GM20000 (cell line): ENCODE measurements at regions not wholly inside any gene's neighbourhood (a gene's known extent, or its start where the extent isn't known, plus 50 kb on each side); places are given as distances from the start of the nearest gene placed in this dataset.

ENCODE experiments used
- DNase-seq: peaks from one replicate; pipeline ENCODE4 v3.0.0; 2012; ENCODE audit warnings: low spot score
- TF ChIP-seq, protein P1 (sequence below): IDR thresholded peaks from 2 replicates; pipeline ENCODE4 v1.5.1; 2012; ENCODE audit warnings: mild to moderate bottlenecking, control low read depth; ENCODE audit errors: extremely low read depth, missing control alignments

DNA sequence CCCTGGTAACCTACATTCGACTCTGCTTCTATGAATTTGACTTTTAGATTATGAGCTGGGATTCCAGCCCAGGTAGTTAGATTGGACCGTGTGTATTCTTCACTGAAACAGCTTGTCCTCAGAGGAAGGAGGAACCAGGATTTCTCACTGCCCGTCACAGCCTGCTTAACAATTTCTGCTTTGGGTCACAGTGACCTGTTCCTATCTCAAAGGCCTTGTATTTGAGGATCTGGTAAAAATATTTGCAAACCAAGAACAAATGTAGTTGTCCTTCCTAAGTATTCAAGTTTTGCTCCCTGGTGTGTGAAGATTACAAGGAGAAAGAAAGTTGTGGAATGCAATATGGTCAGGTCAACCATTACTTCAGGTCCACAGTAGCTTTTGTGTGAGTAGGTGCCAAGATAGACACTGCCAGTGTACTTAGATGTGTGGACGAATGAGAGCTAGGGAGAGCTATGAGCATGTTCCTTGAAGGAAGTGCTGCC lies 55.1 kb downstream of the KIF4B start:
- TF ChIP-seq, protein P1, sequence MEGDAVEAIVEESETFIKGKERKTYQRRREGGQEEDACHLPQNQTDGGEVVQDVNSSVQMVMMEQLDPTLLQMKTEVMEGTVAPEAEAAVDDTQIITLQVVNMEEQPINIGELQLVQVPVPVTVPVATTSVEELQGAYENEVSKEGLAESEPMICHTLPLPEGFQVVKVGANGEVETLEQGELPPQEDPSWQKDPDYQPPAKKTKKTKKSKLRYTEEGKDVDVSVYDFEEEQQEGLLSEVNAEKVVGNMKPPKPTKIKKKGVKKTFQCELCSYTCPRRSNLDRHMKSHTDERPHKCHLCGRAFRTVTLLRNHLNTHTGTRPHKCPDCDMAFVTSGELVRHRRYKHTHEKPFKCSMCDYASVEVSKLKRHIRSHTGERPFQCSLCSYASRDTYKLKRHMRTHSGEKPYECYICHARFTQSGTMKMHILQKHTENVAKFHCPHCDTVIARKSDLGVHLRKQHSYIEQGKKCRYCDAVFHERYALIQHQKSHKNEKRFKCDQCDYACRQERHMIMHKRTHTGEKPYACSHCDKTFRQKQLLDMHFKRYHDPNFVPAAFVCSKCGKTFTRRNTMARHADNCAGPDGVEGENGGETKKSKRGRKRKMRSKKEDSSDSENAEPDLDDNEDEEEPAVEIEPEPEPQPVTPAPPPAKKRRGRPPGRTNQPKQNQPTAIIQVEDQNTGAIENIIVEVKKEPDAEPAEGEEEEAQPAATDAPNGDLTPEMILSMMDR: no peak
- no peak for DNase-seq

DNA sequence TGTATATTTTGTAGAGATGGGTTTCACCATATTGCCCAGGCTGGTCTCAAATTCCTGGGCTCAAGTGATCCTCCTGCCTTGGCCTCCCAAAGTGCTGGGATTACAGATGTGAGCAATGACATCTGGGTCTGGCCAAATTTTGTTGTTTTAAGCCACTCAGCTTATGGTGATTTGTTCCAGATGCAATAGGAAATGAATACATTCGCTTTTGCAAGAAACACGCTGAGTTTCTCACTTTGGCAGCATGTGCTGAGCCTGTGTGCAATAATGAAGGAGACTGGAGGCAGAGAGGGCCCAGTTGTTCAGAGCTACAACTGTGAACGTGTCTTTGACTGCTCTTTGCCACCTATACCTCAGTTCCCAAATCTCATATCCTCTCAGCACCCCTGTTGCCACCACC lies 56.4 kb downstream of the KIF4B start:
- TF ChIP-seq, protein P1: no peak
- no peak for DNase-seq

DNA sequence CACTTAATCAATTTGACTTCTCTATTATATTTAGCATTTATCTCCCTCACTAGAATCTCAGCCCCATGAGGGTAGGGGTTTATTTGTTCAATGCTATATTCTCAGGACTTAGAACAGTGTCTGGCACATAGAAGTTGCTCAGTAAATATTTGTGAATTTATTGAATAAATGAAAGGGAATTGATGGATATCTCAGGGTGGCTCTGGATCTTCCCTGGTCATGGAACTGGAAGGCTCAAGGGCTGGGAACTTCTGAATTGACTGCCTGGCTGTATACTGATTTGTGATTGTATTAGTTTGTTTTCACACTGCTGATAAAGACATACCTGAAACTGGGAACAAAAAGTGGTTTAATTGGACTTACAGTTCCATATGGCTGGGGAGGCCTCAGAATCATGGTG lies 57.2 kb downstream of the KIF4B start:
- TF ChIP-seq, protein P1: no peak
- no peak for DNase-seq

- TF ChIP-seq, protein P1: no peak
- DNase-seq: no peak
Measured at GRCh38 chr5:155076379-155076778, 62.8 kb downstream of the KIF4B start.

DNA sequence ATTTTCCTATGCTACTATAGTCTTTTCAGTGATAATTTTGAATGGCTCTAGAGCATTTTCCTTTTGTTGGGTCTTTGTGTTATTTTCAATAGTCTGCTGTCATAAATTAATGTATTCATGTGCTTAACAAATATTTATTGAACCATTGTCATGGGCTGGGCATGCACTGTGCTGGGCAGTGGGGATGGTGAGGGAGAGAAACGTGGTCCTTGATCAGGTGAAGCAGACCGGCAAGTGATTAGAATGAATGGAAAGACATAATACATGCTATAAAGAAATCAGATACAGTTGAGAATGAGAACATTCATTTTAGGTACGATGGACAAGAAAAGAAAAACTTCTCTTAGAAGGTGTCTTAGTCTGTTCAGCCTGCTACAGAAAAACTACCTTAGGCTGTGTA lies 66.1 kb downstream of the KIF4B start:
- TF ChIP-seq, protein P1: no peak
- DNase-seq: no peak

DNA sequence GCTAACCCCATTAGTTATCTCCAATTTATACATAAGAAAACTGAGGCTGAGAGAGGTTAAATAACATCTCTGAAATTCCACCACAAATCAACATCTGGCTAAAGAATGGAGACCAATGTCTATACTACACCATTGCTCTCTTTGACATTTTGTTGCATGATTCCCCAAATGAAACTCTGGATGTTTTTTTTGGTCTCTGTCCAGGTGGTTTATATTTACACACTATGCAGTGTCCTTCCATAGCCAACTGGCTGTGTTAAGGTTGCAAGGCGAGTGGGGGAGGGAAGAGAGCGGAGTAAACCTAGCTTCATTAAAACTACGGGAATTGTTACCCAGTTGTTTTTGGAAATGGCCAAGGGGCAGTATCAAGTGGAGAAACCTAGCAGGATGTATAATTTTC lies 67.2 kb downstream of the KIF4B start:
- TF ChIP-seq, protein P1: no peak
- DNase-seq: no peak

DNA sequence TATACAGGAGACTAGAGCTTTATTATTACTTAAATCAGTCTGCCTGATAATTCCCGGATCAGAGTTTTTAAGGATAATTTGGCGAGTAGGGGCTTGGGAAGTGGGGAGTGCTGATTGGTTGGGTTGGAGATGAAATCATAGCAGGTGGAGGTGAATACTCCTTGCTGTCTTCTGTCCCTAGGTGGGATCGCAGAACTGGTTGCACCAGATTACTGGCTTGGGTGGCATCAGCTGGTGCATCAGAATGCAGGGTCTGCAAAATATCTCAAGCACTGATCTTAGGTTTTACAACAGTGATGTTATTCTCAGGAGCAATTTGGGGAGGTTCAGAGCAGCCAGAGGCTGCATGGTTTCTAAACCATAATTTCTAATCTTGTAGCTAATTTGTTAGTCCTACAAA lies 68.1 kb downstream of the KIF4B start:
- TF ChIP-seq, protein P1: no peak
- DNase-seq: no peak
